ENCODE measurements at regions not wholly inside any gene's neighbourhood (a gene's known extent, or its start where the extent isn't known, plus 50 kb on each side); places are given as distances from the start of the nearest gene placed in this dataset.
A peak's percentile ranks its signal among the peaks of the same experiment; 100 is the strongest.

- H3K4me1 ChIP-seq: no peaks in the 10 kb centered on the region
- intact Hi-C loops (cut with DNase I): no loop called here
Observed at GRCh38 chr11:113538451-113539412, 63.5 kb upstream of the DRD2 start.

DNA sequence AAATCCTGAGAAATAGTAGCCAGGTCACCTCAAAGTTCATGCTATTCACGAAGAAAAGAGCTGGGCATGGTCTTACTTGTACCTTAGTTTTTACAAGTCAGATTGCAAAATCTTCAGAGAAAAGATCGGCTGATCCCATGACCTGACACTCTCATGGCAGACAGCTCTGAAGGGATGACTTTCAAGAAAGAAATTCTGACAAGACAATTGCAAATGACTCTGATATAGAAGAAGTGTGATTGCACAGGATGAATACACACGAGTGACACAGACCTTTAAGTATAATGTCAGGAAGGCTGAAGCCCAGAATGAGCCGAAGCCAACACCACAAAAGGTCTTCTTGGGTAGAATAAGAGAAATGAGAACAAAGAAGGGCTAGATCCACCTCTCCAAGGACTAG, 59.4 kb upstream of the DRD2 start:
- FAIRE-seq: no peak
- no peaks in the 10 kb centered on the region for H3K27me3 ChIP-seq
- no peaks in the 10 kb centered on the region for H3K4me1 ChIP-seq
- no peaks in the 10 kb centered on the region for H3K9me3 ChIP-seq
- no peak overlapping the region for H3K27ac ChIP-seq
- no peak overlapping the region for H3K4me3 ChIP-seq
- no peak for DNase-seq
- ATAC-seq: no peak
- no peaks in the 10 kb centered on the region for H3K36me3 ChIP-seq
- intact Hi-C loops (cut with DNase I): loop anchor here in 2 of 3 donors (5.0 kb wide), 2 partner anchors 222 to 227 kb away; partner anchors contain the start of gene TTC12 (in 1 of the 2)
- 43 to 49% methylated on average over 4 of the region's 4 CpGs for WGBS, 2 donors
- TF ChIP-seq, protein P1, sequence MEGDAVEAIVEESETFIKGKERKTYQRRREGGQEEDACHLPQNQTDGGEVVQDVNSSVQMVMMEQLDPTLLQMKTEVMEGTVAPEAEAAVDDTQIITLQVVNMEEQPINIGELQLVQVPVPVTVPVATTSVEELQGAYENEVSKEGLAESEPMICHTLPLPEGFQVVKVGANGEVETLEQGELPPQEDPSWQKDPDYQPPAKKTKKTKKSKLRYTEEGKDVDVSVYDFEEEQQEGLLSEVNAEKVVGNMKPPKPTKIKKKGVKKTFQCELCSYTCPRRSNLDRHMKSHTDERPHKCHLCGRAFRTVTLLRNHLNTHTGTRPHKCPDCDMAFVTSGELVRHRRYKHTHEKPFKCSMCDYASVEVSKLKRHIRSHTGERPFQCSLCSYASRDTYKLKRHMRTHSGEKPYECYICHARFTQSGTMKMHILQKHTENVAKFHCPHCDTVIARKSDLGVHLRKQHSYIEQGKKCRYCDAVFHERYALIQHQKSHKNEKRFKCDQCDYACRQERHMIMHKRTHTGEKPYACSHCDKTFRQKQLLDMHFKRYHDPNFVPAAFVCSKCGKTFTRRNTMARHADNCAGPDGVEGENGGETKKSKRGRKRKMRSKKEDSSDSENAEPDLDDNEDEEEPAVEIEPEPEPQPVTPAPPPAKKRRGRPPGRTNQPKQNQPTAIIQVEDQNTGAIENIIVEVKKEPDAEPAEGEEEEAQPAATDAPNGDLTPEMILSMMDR (IDR thresholded peaks at IDR 0.05): no peak

More at GRCh38 chr11:113538451-113539412, 63.5 kb upstream of the DRD2 start:
- FAIRE-seq (no peak), DNase-seq (no peak), ATAC-seq (no peak)
- H3K27ac ChIP-seq: no peak overlapping the region
- H3K27me3 ChIP-seq: no peaks in the 10 kb centered on the region
- no peak overlapping the region for H3K4me3 ChIP-seq
- no peaks in the 10 kb centered on the region for H3K36me3 ChIP-seq
- TF ChIP-seq, protein P1 (IDR thresholded peaks at IDR 0.05): no peak
- H3K9me3 ChIP-seq: no peaks in the 10 kb centered on the region
- 67 to 69% methylated on average over 6 of the region's 6 CpGs for WGBS, 2 donors

GRCh38 chr11:113533425-113533698, 58.2 kb upstream of the DRD2 start:
- TF ChIP-seq, protein P1 (IDR thresholded peaks at IDR 0.05): no peak
- no peaks in the 10 kb centered on the region for H3K4me1 ChIP-seq
- no peak overlapping the region for H3K4me3 ChIP-seq
- H3K9me3 ChIP-seq: no peaks in the 10 kb centered on the region
- 52 to 53% methylated on average over 4 of the region's 4 CpGs for WGBS, 2 donors
- FAIRE-seq (no peak), DNase-seq (peak in 1 of 6 donors; percentile 29), ATAC-seq (no peak)
- H3K27me3 ChIP-seq: no peaks in the 10 kb centered on the region
- intact Hi-C loops (cut with DNase I): loop anchor here in 2 of 3 donors (5.0 kb wide), 2 partner anchors 221 to 226 kb away; partner anchors contain the start of gene TTC12 (in 1 of the 2)
- no peak overlapping the region for H3K27ac ChIP-seq
- H3K36me3 ChIP-seq: no peaks in the 10 kb centered on the region

DNA sequence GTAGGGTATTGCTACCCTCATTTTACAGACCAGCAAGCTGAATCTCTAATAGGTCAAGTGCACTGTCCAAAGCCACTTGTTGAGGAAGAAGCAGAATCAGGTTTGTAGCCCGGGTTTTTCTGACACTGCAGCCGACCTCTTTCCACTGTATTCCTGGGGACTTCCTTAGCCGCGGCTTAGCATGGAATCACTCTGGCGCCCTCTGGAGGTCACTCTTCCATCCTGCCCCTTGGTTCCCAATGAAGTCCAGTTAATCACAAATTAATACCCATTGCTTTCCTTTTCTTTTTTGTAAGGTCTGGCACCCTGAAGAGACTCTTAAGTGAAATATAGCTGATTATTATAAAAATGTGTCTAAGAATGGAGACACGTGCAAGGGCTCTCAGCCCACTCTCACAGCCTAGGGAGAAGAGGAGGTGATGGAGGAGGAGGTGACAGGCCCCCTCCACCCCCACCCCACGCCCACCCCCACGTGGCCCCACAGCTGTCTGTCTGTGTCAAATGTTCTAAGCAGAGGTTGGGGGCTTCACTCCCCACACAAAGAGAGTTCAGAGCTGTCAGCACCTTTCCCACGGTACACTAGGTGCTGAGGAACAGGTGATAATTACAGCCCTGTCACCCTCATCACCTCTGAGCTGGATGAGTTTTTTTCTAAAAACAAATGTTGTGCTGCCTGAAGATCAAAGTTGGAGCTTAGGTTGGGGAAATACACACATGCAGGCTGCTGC, 57.7 kb upstream of the DRD2 start:
- FAIRE-seq: no peak
- intact Hi-C loops (cut with DNase I): loop anchor here in 2 of 3 donors (5.0 kb wide), 2 partner anchors 221 to 226 kb away; partner anchors contain the start of gene TTC12 (in 1 of the 2)
- Histone ChIP-seq H3K27me3 (no peaks in the 10 kb centered on the region), H3K27ac (no peak overlapping the region), H3K36me3 (no peaks in the 10 kb centered on the region), H3K9me3 (no peaks in the 10 kb centered on the region), H3K4me3 (no peak overlapping the region), H3K4me1 (no peaks in the 10 kb centered on the region)
- peak; percentile 56 to 97 (median 92) for ATAC-seq
- TF ChIP-seq, protein P1 (IDR thresholded peaks at IDR 0.05): peak; percentile 78 to 89 (median 82)
- DNase-seq: peak; percentile 37 to 90 (median 74)
- 5 to 9% methylated on average over 9 of the region's 9 CpGs for WGBS, 2 donors
